IMR-90 (cell line): ENCODE measurements at regions not wholly inside any gene's neighbourhood (a gene's known extent, or its start where the extent isn't known, plus 50 kb on each side); places are given as distances from the start of the nearest gene placed in this dataset.

Experiments
- ATAC-seq: fragments of 200-7000 bp; cut with Tn5 transposase; 2 replicates; pipeline ENCODE4 v1.9.1; 2020; ENCODE audit warnings: low read depth, mild to moderate bottlenecking, moderate library complexity
- BruUV-seq: library from RNA; stranded (reverse); fragments of 400-500 nt; replicated peaks from 2 replicates; lab custom pipeline; 2021; lab: Mats Ljungman, UMichigan
- CTCF ChIA-PET: fragments of 300-600 bp; formaldehyde crosslinking; extraction: SDS; loops from one replicate; lab custom pipeline; 2021; ENCODE audit warnings: antibody characterized with exemption; lab: Yijun Ruan, JAX
- POLR2A ChIA-PET: fragments of 300-600 bp; sonication (Branson Sonifier 250); formaldehyde crosslinking; loops from one replicate; lab custom pipeline; 2022; ENCODE audit warnings: antibody characterized with exemption; ENCODE audit not compliant: unreplicated experiment; lab: Charles Lee
- DNase-seq: peaks from one replicate; pipeline ENCODE4 v3.0.0; 2013
- H2AFZ ChIP-seq: replicated peaks from 2 replicates; pipeline ENCODE3; 2013; ENCODE audit warnings: low read length, mild to moderate bottlenecking; ENCODE audit not compliant: poor library complexity
- H2AK5ac ChIP-seq: 2 replicates; pipeline ENCODE4 v1.6.1; 2013; ENCODE audit warnings: low read depth, low read length, inconsistent platforms
- H2AK9ac ChIP-seq: replicated peaks from 2 replicates; pipeline ENCODE3; 2013; ENCODE audit warnings: mild to moderate bottlenecking, low read depth, low read length, moderate library complexity; ENCODE audit not compliant: poor library complexity
- H2BK120ac ChIP-seq: 2 replicates; pipeline ENCODE4 v1.6.1; 2013; ENCODE audit warnings: low read depth, low read length, inconsistent platforms
- H2BK15ac ChIP-seq: 3 replicates; pipeline ENCODE4 v1.6.1; 2013; ENCODE audit warnings: low read depth, low read length, inconsistent platforms
- H2BK20ac ChIP-seq: 2 replicates; pipeline ENCODE4 v1.6.1; 2013; ENCODE audit warnings: low read depth, mild to moderate bottlenecking, inconsistent platforms, low read length, moderate library complexity
- H2BK5ac ChIP-seq: 2 replicates; pipeline ENCODE4 v1.6.1; 2013; ENCODE audit warnings: mild to moderate bottlenecking, low read depth, low read length, inconsistent platforms; ENCODE audit not compliant: poor library complexity, severe bottlenecking
- H3K14ac ChIP-seq: replicated peaks from 2 replicates; pipeline ENCODE4 v1.6.1; 2013; ENCODE audit warnings: low read depth, low read length, inconsistent platforms
- H3K18ac ChIP-seq: 2 replicates; pipeline ENCODE4 v1.6.1; 2013; ENCODE audit warnings: low read depth, low read length, control low read depth
- H3K23ac ChIP-seq: 2 replicates; pipeline ENCODE4 v1.6.1; 2013; ENCODE audit warnings: low read depth, low read length, inconsistent platforms
- H3K27ac ChIP-seq: 2 replicates; pipeline ENCODE4 v1.5.1; 2013; ENCODE audit warnings: mild to moderate bottlenecking, control low read depth, low read length; ENCODE audit not compliant: insufficient read depth
- H3K27me3 ChIP-seq: 2 replicates; pipeline ENCODE4 v1.6.1; 2013; ENCODE audit warnings: low read length; ENCODE audit not compliant: control insufficient read depth, insufficient read depth
- H3K36me3 ChIP-seq: 2 replicates; pipeline ENCODE4 v1.6.1; 2013; ENCODE audit warnings: low read length, mixed read lengths; ENCODE audit not compliant: control insufficient read depth, insufficient read depth
- H3K4ac ChIP-seq: 2 replicates; pipeline ENCODE4 v1.6.1; 2013; ENCODE audit warnings: low read depth, low read length, inconsistent platforms
- H3K4me1 ChIP-seq: 2 replicates; pipeline ENCODE4 v1.6.1; 2013; ENCODE audit warnings: low read length, mixed read lengths; ENCODE audit not compliant: control insufficient read depth, insufficient read depth
- H3K4me2 ChIP-seq: 2 replicates; pipeline ENCODE4 v1.6.1; 2013; ENCODE audit warnings: low read depth, mild to moderate bottlenecking, control low read depth, low read length, moderate library complexity
- H3K4me3 ChIP-seq: 2 replicates; pipeline ENCODE4 v1.5.1; 2013; ENCODE audit warnings: low read depth, mild to moderate bottlenecking, control low read depth, low read length, moderate library complexity; ENCODE audit not compliant: insufficient read depth
- H3K56ac ChIP-seq: 2 replicates; pipeline ENCODE4 v1.6.1; 2013; ENCODE audit warnings: low read length, inconsistent platforms; ENCODE audit not compliant: insufficient read depth; ENCODE audit errors: extremely low read depth
- H3K79me1 ChIP-seq, 2 experiments: 2 replicates each; pipeline ENCODE4 v1.6.1; 2013; ENCODE audit warnings: low read length in 2 of 2, inconsistent platforms in 1 of 2, low read depth in 1 of 2
- H3K9ac ChIP-seq: 2 replicates; pipeline ENCODE4 v1.6.1; 2013; ENCODE audit warnings: low read depth, low read length, control low read depth
- H3K9me1 ChIP-seq: 2 replicates; pipeline ENCODE4 v1.6.1; 2013; ENCODE audit warnings: low read length, inconsistent platforms; ENCODE audit not compliant: insufficient read depth
- H3K9me3 ChIP-seq: 2 replicates; pipeline ENCODE4 v1.6.1; 2013; ENCODE audit warnings: low read length; ENCODE audit not compliant: control insufficient read depth, insufficient read depth
- H4K20me1 ChIP-seq: 2 replicates; pipeline ENCODE4 v1.6.1; 2013; ENCODE audit warnings: low read length, inconsistent platforms; ENCODE audit not compliant: insufficient read depth
- H4K5ac ChIP-seq: 2 replicates; pipeline ENCODE4 v1.6.1; 2013; ENCODE audit warnings: mild to moderate bottlenecking, low read depth, low read length, control low read depth
- H4K8ac ChIP-seq, 2 experiments: 2 replicates each; pipeline ENCODE4 v1.6.1; 2013; ENCODE audit warnings: low read depth in 2 of 2, low read length in 2 of 2, control low read depth in 1 of 2, inconsistent platforms in 1 of 2
- H4K91ac ChIP-seq: 2 replicates; pipeline ENCODE4 v1.6.1; 2013; ENCODE audit warnings: low read depth, low read length, inconsistent platforms; ENCODE audit not compliant: insufficient read depth
- CEBPB ChIP-seq: IDR thresholded peaks from 2 replicates; pipeline ENCODE4 v1.6.1; 2012; ENCODE audit warnings: low read depth, low read length, improper control_type of control experiment
- WGBS, 2 experiments: methylation state at CpG; one replicate each; pipeline versions ENCODE4 v1.1.5 to v1.1.7; 2013; ENCODE audit warnings: missing lambda C conversion rate in 2 of 2; ENCODE audit not compliant: insufficient read length in 1 of 2; ENCODE audit errors: extremely low coverage in 2 of 2; 5-methylcytosine and 5-hydroxymethylcytosine counted together
- dilution Hi-C: fragments of 300-500 bp; cut with HindIII; formaldehyde crosslinking; loops from one replicate; pipeline ENCODE4 v1.14.3; 2018; ENCODE audit warnings: low sequenced_read_pairs; ENCODE audit not compliant: unreplicated experiment
- in situ Hi-C: fragments of 300-500 bp; cut with MboI; formaldehyde crosslinking; loops from 3 replicates; pipeline ENCODE4 v1.14.3; 2019; ENCODE audit warnings: low sequenced_read_pairs, inconsistent platforms, mixed read lengths
- intact Hi-C: fragments of 100-400 bp; cut with micrococcal nuclease; formaldehyde crosslinking; loops from 2 replicates; pipeline ENCODE4 v1.10.0; 2022
- TF ChIP-seq, protein P1 (sequence below): fragments of 150-350 bp; IDR thresholded peaks from 2 replicates; pipeline ENCODE4 v1.6.1; 2017; ENCODE audit warnings: mild to moderate bottlenecking, antibody characterized with exemption, low read length, low read depth

DNA sequence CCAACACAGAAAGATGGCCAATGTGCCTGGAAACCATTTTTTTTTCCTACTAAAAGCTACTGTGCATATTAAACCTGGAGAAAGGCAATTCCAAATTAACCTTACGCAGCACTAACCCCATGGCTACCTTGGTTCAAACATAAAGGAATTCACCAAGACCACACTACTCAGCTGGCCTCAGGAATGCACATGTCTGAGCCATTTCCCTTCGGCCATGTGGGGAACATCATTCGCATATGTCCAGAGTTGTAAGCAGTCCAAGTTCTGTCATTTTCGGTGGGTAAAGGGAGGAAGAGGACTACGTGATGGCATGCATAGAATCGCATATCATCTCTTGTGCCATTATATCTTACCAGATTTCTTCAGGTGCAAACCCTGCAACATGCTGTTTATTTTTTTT lies 175.4 kb downstream of the NTMT2 start:
- Histone ChIP-seq H2BK20ac (no peak overlapping the region), H3K4me2 (no peak overlapping the region), H3K14ac (no peak overlapping the region), H3K56ac (no peak overlapping the region), H3K9ac (no peak overlapping the region), H3K18ac (no peak overlapping the region), H3K4me1 (no peaks in the 10 kb centered on the region), H4K20me1 (no peaks in the 10 kb centered on the region), H2AK5ac (no peak overlapping the region), H2BK120ac (no peak overlapping the region), H3K27me3 (no peaks in the 10 kb centered on the region), H4K8ac (no peak overlapping the region), H3K4ac (peak overlapping the region; percentile 0; the same call in 1 of the 2 replicates), H4K5ac (no peak overlapping the region), H2BK15ac (no peak overlapping the region), H3K9me3 (no peaks in the 10 kb centered on the region), H2AFZ (peak overlapping the region; percentile 13), H3K36me3 (no peaks in the 10 kb centered on the region), H3K4me3 (no peak overlapping the region), H3K23ac (no peak overlapping the region), H3K27ac (no peak overlapping the region), H2BK5ac (no peak overlapping the region), H2AK9ac (no peak overlapping the region), H3K9me1 (no peaks in the 10 kb centered on the region), H3K79me1 (no peaks in the 10 kb centered on the region), H4K91ac (no peak overlapping the region)
- dilution Hi-C loops (no loop called here), intact Hi-C loops (no loop called here), in situ Hi-C loops (no loop called here)
- no TSS peak for BruUV-seq
- WGBS, 2 experiments, result no CpG with 5 or more reads among the region's 6 CpGs
- peak; percentile 53 for DNase-seq
- POLR2A ChIA-PET, result no interaction called here
- no peak for TF ChIP-seq CEBPB
- TF ChIP-seq, protein P1, sequence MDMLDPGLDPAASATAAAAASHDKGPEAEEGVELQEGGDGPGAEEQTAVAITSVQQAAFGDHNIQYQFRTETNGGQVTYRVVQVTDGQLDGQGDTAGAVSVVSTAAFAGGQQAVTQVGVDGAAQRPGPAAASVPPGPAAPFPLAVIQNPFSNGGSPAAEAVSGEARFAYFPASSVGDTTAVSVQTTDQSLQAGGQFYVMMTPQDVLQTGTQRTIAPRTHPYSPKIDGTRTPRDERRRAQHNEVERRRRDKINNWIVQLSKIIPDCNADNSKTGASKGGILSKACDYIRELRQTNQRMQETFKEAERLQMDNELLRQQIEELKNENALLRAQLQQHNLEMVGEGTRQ, result no peak
- no peak; the same call in 1 of the 2 replicates for ATAC-seq
- CTCF ChIA-PET, result no interaction called here
